GM19395 (cell line): ENCODE measurements at regions not wholly inside any gene's neighbourhood (a gene's known extent, or its start where the extent isn't known, plus 50 kb on each side); places are given as distances from the start of the nearest gene placed in this dataset.
A peak's percentile ranks its signal among the peaks of the same experiment; 100 is the strongest.

ENCODE experiments used
- ATAC-seq: cut with Tn5 transposase; IDR thresholded peaks from one replicate; pipeline ENCODE4 v1.9.1; 2021; ENCODE audit warnings: mild to moderate bottlenecking, moderate library complexity; ENCODE audit not compliant: unreplicated experiment

- no peak for ATAC-seq
These were observed 59.6 kb downstream of the C3orf38 start for GRCh38 chr3:88209356-88209755.

GRCh38 chr3:88211096-88211890 is 61.5 kb downstream of the C3orf38 start:
- ATAC-seq: no peak

GRCh38 chr3:88219138-88219792 is 69.5 kb downstream of the C3orf38 start:
- peak; percentile 87 for ATAC-seq

- no peak for ATAC-seq
These were observed 70.4 kb downstream of the C3orf38 start for GRCh38 chr3:88220126-88220525.

- ATAC-seq: no peak
These were observed 72.0 kb downstream of the C3orf38 start for GRCh38 chr3:88221726-88222125.

GRCh38 chr3:88222343-88222742 is 72.6 kb downstream of the C3orf38 start:
- ATAC-seq: no peak

GRCh38 chr3:88225326-88226008 is 75.7 kb downstream of the C3orf38 start:
- ATAC-seq: no peak

- ATAC-seq: no peak
These were observed 77.2 kb downstream of the C3orf38 start for GRCh38 chr3:88226910-88227309.

GRCh38 chr3:88230638-88231037 is 80.9 kb downstream of the C3orf38 start:
- no peak for ATAC-seq

GRCh38 chr3:88231207-88231606 is 81.4 kb downstream of the C3orf38 start:
- ATAC-seq: no peak

- no peak for ATAC-seq
These were observed 81.9 kb downstream of the C3orf38 start for GRCh38 chr3:88231632-88232031.

- no peak for ATAC-seq
These were observed 85.3 kb downstream of the C3orf38 start for GRCh38 chr3:88235102-88235501.

- ATAC-seq: no peak
These were observed 90.1 kb downstream of the C3orf38 start for GRCh38 chr3:88239870-88240269.

- ATAC-seq: no peak
These were observed 98.9 kb downstream of the C3orf38 start for GRCh38 chr3:88248658-88249057.

GRCh38 chr3:88259045-88259444 is 109.3 kb downstream of the C3orf38 start:
- no peak for ATAC-seq

- ATAC-seq: no peak
These were observed 112.8 kb downstream of the C3orf38 start for GRCh38 chr3:88262527-88262926.

GRCh38 chr3:88263417-88264100 is 113.8 kb downstream of the C3orf38 start:
- ATAC-seq: no peak

GRCh38 chr3:88267441-88267840 is 117.7 kb downstream of the C3orf38 start:
- no peak for ATAC-seq

GRCh38 chr3:88267847-88268246 is 118.1 kb downstream of the C3orf38 start:
- no peak for ATAC-seq

GRCh38 chr3:88280326-88280725 is 130.6 kb downstream of the C3orf38 start:
- ATAC-seq: no peak

GRCh38 chr3:88282528-88283241 is 132.9 kb downstream of the C3orf38 start:
- no peak for ATAC-seq
